Astrocyte of the spinal cord (primary cell): ENCODE measurements at regions not wholly inside any gene's neighbourhood (a gene's known extent, or its start where the extent isn't known, plus 50 kb on each side); places are given as distances from the start of the nearest gene placed in this dataset.

Experiments used
- DNase-seq: peaks from one replicate; pipeline ENCODE4 v3.0.0; 2011; ENCODE audit warnings: low read depth, low spot score
- H3K4me3 ChIP-seq: 2 replicates; pipeline ENCODE4 v1.5.1; 2011; ENCODE audit warnings: low read depth, mild to moderate bottlenecking, low read length, moderate library complexity
- CTCF ChIP-seq: IDR thresholded peaks from 2 replicates; pipeline ENCODE4 v1.5.1; 2012; ENCODE audit warnings: low read depth, mild to moderate bottlenecking, low read length, inconsistent platforms
- in situ Hi-C: cut with HindIII; loops from 2 replicates; pipeline ENCODE4 v1.10.0; 2017; ENCODE audit warnings: low sequenced_read_pairs

- TF ChIP-seq CTCF, result peak; percentile 84
- in situ Hi-C loops, result no loop called here
- H3K4me3 ChIP-seq, result no peak overlapping the region
- DNase-seq, result peak; percentile 73
Observed at GRCh38 chr7:3200504-3200903, 100.5 kb upstream of the SDK1 start.

- in situ Hi-C loops, result no loop called here
- TF ChIP-seq CTCF, result no peak
- H3K4me3 ChIP-seq, result no peak overlapping the region
- DNase-seq, result no peak
Observed at GRCh38 chr7:3201306-3201705, 99.7 kb upstream of the SDK1 start.

GRCh38 chr7:3201937-3202710, 98.9 kb upstream of the SDK1 start:
- H3K4me3 ChIP-seq, result no peak overlapping the region
- in situ Hi-C loops, result no loop called here
- no peak for DNase-seq
- no peak for TF ChIP-seq CTCF

GRCh38 chr7:3204526-3204925, 96.5 kb upstream of the SDK1 start:
- H3K4me3 ChIP-seq, result no peak overlapping the region
- DNase-seq, result no peak
- in situ Hi-C loops, result no loop called here
- TF ChIP-seq CTCF, result no peak

GRCh38 chr7:3206101-3206500, 95.0 kb upstream of the SDK1 start:
- DNase-seq, result no peak
- no peak overlapping the region for H3K4me3 ChIP-seq
- TF ChIP-seq CTCF, result no peak
- in situ Hi-C loops, result no loop called here

GRCh38 chr7:3206771-3207191, 94.3 kb upstream of the SDK1 start:
- DNase-seq, result no peak
- in situ Hi-C loops, result no loop called here
- no peak for TF ChIP-seq CTCF
- no peak overlapping the region for H3K4me3 ChIP-seq
